SU-DHL-6 (cell line): ENCODE measurements at regions not wholly inside any gene's neighbourhood (a gene's known extent, or its start where the extent isn't known, plus 50 kb on each side); places are given as distances from the start of the nearest gene placed in this dataset.

Experiments
- EZH2phosphoT487 ChIP-seq: fragments of 200-600 bp; sonication (generic), shearing (Covaris generic); conservative IDR thresholded peaks from 2 replicates; pipeline ENCODE4 v1.6.1; 2018; ENCODE audit warnings: mild to moderate bottlenecking, antibody characterized with exemption, low read length, moderate library complexity, mixed read lengths
- TF ChIP-seq, protein P1 (sequence below): fragments of 200-600 bp; sonication (generic); IDR thresholded peaks from one replicate; pipeline ENCODE4 v1.5.1; 2017; ENCODE audit warnings: antibody characterized with exemption, mild to moderate bottlenecking, low read length, moderate library complexity; ENCODE audit not compliant: insufficient read depth, poor library complexity, severe bottlenecking

GRCh38 chr2:176598351-176598750 is 329.1 kb downstream of the MTX2 start:
- TF ChIP-seq, protein P1, sequence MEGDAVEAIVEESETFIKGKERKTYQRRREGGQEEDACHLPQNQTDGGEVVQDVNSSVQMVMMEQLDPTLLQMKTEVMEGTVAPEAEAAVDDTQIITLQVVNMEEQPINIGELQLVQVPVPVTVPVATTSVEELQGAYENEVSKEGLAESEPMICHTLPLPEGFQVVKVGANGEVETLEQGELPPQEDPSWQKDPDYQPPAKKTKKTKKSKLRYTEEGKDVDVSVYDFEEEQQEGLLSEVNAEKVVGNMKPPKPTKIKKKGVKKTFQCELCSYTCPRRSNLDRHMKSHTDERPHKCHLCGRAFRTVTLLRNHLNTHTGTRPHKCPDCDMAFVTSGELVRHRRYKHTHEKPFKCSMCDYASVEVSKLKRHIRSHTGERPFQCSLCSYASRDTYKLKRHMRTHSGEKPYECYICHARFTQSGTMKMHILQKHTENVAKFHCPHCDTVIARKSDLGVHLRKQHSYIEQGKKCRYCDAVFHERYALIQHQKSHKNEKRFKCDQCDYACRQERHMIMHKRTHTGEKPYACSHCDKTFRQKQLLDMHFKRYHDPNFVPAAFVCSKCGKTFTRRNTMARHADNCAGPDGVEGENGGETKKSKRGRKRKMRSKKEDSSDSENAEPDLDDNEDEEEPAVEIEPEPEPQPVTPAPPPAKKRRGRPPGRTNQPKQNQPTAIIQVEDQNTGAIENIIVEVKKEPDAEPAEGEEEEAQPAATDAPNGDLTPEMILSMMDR = no peak
- no peak for TF ChIP-seq EZH2phosphoT487
